ENCODE measurements at regions not wholly inside any gene's neighbourhood (a gene's known extent, or its start where the extent isn't known, plus 50 kb on each side); places are given as distances from the start of the nearest gene placed in this dataset.

DNA sequence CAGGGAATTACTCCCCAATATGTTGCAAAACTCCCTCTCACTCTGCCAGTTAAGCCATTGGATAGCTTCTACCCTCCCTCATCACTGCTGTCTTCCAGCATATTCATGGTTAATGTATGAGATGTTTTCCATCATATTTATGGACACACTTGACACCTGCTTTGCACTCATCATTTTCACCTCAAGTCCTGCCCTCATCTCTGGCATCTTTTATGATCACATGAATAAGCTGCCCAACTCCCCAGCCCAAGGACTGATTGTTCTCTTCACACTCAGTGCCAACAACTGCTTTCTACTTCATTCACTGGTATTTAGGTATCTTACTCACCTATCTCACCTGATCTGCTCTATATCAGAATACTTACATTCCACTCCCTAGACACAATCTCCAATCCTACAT is 131.1 kb upstream of the TTC29 start:
- no peak for DNase-seq (ENCODE audit: low read depth)
- no peak overlapping the region for H3K4me3 ChIP-seq (ENCODE audit: low read depth, low read length)
- TF ChIP-seq, protein P1, sequence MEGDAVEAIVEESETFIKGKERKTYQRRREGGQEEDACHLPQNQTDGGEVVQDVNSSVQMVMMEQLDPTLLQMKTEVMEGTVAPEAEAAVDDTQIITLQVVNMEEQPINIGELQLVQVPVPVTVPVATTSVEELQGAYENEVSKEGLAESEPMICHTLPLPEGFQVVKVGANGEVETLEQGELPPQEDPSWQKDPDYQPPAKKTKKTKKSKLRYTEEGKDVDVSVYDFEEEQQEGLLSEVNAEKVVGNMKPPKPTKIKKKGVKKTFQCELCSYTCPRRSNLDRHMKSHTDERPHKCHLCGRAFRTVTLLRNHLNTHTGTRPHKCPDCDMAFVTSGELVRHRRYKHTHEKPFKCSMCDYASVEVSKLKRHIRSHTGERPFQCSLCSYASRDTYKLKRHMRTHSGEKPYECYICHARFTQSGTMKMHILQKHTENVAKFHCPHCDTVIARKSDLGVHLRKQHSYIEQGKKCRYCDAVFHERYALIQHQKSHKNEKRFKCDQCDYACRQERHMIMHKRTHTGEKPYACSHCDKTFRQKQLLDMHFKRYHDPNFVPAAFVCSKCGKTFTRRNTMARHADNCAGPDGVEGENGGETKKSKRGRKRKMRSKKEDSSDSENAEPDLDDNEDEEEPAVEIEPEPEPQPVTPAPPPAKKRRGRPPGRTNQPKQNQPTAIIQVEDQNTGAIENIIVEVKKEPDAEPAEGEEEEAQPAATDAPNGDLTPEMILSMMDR (conservative IDR thresholded peaks at IDR 0.05; ENCODE audit: low read depth, low read length): no peak

DNA sequence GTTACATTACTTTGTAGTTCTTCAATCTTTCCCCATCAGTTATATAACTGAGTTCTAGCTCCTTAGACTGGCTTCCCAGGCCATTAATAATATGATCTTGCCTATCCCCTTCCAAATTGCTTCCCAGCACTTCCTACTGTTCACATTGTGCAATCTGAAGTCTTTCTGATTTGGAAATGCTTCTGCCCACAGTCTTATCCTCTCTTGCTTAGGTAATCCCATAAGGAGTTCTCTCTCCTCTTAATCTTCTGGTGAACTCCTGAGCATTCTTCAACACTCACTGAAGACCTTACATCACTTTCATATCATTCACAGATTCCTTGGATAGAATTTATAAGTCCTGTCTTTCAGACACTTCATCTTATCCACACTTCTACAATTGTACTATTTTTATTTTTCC is 132.7 kb upstream of the TTC29 start:
- DNase-seq (ENCODE audit: low read depth): no peak
- TF ChIP-seq, protein P1 (conservative IDR thresholded peaks at IDR 0.05; ENCODE audit: low read depth, low read length): no peak
- no peak overlapping the region for H3K4me3 ChIP-seq (ENCODE audit: low read depth, low read length)

DNA sequence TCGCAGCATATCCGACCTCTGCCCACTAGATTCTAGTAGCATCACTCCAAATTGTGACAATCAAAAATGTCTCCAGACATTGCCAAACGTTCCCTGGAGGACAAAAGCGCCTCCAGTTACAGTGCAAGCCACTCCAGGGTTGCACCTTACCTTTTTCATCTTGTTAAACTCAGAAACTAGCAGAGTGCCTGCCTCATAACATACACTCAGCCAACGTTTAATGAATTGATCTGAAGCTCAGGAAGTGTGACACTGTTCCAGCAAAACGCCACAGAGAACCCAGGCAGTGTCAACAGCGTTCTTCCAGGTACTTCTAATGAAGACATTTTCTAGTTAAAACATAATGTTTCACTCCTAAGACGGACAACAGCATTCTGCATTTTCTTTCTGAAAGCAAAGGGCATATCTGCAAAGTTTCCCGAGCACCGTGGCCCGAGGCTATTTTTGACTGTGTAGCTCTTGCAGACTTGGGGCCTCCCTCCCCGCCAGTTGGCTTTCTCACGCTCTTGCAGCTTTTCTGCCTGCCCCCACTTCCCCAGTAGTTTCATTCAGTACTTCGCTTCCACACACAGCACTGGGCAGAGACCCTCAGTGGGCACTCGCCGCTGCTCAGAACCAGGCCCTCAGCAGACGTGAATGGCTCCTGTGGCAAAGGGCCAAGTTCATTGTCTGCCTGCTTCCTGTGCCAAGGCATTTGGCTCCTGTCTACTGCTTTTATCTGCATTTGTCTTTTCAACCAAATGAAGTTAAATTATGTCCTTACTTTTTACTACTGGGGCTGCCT is 133.4 kb upstream of the TTC29 start:
- TF ChIP-seq, protein P1 (conservative IDR thresholded peaks at IDR 0.05; ENCODE audit: low read depth, low read length): no peak
- no peak for DNase-seq (ENCODE audit: low read depth)
- no peak overlapping the region for H3K4me3 ChIP-seq (ENCODE audit: low read depth, low read length)

DNA sequence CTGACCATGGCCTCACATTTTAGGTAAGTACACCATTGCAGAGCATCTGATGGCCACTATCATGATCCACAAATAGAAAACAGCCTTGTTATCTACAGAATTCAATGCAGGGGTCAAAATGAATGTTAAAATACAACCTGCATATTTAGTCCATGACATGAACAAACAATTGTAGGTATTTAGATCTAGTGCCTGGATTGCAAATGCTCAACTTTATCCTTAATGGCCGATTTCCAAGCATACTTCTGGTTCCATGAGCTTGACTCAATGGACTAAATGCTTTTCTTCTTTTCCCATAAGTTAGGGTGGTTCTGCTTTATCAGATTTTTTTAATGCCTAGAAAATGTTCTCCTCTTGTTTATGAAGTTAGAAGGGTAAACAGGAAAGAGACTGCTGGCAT is 139.2 kb upstream of the TTC29 start:
- TF ChIP-seq, protein P1 (conservative IDR thresholded peaks at IDR 0.05; ENCODE audit: low read depth, low read length): no peak
- no peak overlapping the region for H3K4me3 ChIP-seq (ENCODE audit: low read depth, low read length)
- DNase-seq (ENCODE audit: low read depth): no peak

DNA sequence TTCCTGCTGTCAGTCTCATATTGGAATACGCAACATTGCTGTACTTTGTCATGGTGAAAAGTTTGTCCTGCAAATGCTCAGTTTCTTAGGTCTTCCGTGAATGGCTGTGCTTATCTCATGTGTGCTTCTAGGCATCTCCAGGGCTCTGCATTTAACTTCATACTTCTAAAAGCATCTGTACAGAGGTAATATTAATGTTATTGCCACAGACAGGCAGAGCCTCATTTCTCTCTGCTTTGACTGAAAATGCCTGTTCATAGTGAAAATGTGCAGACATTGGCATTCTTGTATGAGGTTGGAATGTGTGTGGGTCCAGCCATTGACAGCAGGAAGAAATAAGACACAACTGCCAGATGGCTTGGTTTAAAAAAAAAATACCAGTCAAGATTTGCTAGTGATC is 140.1 kb upstream of the TTC29 start:
- no peak overlapping the region for H3K4me3 ChIP-seq (ENCODE audit: low read depth, low read length)
- peak; percentile 15 for DNase-seq (ENCODE audit: low read depth)
- TF ChIP-seq, protein P1 (conservative IDR thresholded peaks at IDR 0.05; ENCODE audit: low read depth, low read length): no peak

DNA sequence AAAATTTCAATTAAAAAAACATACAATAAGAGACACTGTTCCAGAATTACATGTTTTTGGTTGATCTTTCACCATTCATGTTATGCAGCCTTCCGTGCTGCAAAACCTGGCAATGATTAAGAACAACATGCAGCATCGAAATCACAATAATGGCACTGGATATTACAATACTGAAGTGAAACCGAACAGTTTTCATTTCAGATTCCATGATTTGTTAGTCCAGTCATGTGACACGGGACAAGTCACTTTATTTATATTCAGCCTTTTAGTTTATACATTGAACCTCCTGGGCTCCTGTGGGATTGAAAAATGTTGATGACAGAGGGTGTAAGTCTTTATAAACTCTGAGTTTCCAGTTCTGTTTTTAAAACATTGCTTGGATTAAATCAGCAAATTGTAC is 142.5 kb upstream of the TTC29 start:
- DNase-seq (ENCODE audit: low read depth): peak; percentile 53
- peak overlapping the region; percentile 45 for H3K4me3 ChIP-seq (ENCODE audit: low read depth, low read length)
- TF ChIP-seq, protein P1 (conservative IDR thresholded peaks at IDR 0.05; ENCODE audit: low read depth, low read length): no peak

DNA sequence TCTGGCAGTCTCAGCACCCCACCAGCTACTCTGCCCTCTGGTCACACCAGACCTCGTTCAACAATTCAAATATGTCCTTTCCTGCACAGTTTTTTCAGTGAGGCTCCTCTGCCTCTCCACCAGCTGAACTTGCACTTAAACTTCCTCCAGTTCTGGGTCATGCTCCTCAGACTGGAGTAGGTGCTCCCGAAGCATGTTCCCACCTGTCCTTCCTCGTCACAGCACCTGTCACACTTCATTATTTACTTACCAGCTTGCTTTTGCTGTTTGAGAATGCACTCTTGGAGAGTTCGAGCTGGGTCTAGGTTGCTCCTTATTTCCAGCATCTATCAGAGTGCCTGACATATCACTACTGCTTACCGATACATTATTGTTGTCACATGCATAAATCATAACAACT is 144.8 kb upstream of the TTC29 start:
- no peak overlapping the region for H3K4me3 ChIP-seq (ENCODE audit: low read depth, low read length)
- no peak for DNase-seq (ENCODE audit: low read depth)
- TF ChIP-seq, protein P1 (conservative IDR thresholded peaks at IDR 0.05; ENCODE audit: low read depth, low read length): no peak
